ENCODE measurements at regions not wholly inside any gene's neighbourhood (a gene's known extent, or its start where the extent isn't known, plus 50 kb on each side); places are given as distances from the start of the nearest gene placed in this dataset.

DNA sequence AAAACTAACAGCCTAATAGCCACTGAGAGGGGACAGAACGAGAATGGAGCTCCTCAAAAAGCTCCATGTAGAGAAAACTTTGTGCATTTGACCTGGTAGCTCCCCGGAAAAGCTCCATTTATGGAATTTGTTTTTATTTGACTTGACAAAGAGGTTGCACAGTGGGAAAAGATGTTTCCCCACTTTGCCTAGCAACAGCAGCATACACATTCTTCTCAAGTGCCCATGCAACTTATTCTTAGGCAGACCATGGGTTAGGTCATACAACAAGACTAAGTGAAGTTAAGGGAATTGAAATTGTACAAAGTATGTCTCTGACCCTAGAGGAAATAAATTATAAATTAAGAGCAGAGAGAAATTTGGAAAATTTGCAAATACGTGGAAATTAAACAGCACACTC is 949.6 kb upstream of the PRKX start:
- FAIRE-seq (peak; percentile 46), DNase-seq (ENCODE audit: low read depth in 1 of 2, low spot score in 1 of 2) (peak in 1 of 2 experiments; percentile 18), ATAC-seq (no peak)
- ChIA-PET POLR2A (no interaction called here), CTCF (no interaction called here)
- Histone ChIP-seq H3K4me1 (no peaks in the 10 kb centered on the region), H3K4me3 (no peak overlapping the region), H3K4me2 (no peak overlapping the region), H3K27ac (no peak overlapping the region), H3K9me3 (peaks cover 9% of the 10 kb centered on the region; the same call in 2 of the 3 replicates)
- TF ChIP-seq HOXA7 (CRISPR knock-in tag; IDR thresholded peaks at IDR 0.05): no peak
- 41% methylated on average over 3 of the region's 3 CpGs for WGBS (ENCODE audit: missing lambda C conversion rate)

DNA sequence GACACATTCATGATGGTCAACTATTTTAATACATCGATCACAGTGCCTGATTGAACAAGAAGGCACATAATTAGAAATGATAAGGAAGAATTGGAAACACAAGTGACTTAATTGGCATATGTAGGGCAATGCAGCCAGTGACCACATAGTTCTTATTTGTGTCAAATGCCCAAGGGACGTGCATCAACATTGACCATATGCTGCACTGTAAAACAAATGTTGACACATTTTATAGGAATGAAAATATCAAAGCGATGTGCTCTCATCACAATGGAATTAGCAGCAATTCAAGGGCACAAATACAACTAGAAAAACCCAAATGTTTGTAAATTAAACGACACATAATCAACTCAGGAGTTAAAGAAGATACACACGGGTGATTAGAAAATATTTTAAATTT is 948.3 kb upstream of the PRKX start:
- H3K27ac ChIP-seq: no peak overlapping the region
- CTCF ChIA-PET: no interaction called here
- 41% methylated on average over 5 of the region's 5 CpGs for WGBS (ENCODE audit: missing lambda C conversion rate)
- POLR2A ChIA-PET: no interaction called here
- ATAC-seq (no peak), DNase-seq (ENCODE audit: low read depth in 1 of 2, low spot score in 1 of 2) (no peak), FAIRE-seq (no peak)
- no peaks in the 10 kb centered on the region for H3K4me1 ChIP-seq
- H3K4me2 ChIP-seq: no peak overlapping the region
- no peak overlapping the region for H3K4me3 ChIP-seq
- 0 out of 3 replicates have a peak, but pooled peaks cover 3% of the 10 kb centered on the region for H3K9me3 ChIP-seq
- TF ChIP-seq FOSL2 (IDR thresholded peaks at IDR 0.05): no peak
- no peak for TF ChIP-seq FOSL2 (CRISPR knock-in tag; IDR thresholded peaks at IDR 0.05)
- no peak for TF ChIP-seq HOXA7 (CRISPR knock-in tag; IDR thresholded peaks at IDR 0.05)
- no peak for TF ChIP-seq EHF (CRISPR knock-in tag; IDR thresholded peaks at IDR 0.05)
- no peak for TF ChIP-seq HOXB13 (CRISPR knock-in tag; IDR thresholded peaks at IDR 0.05; ENCODE audit: low read depth)
- no peak for TF ChIP-seq FOSB (CRISPR knock-in tag; IDR thresholded peaks at IDR 0.05)
- no peak for TF ChIP-seq TP53 (CRISPR knock-in tag; IDR thresholded peaks at IDR 0.05)
- no peak for TF ChIP-seq MAZ (IDR thresholded peaks at IDR 0.05; ENCODE audit: borderline replicate concordance, low read depth, low read length)
- no peak for TF ChIP-seq CBX2 (IDR thresholded peaks at IDR 0.05; ENCODE audit: borderline replicate concordance, low read depth)
- no peak for TF ChIP-seq HMGXB4 (CRISPR knock-in tag; IDR thresholded peaks at IDR 0.05; ENCODE audit: borderline replicate concordance)
- TF ChIP-seq USF2 (IDR thresholded peaks at IDR 0.05): no peak
- TF ChIP-seq POLR2AphosphoS2 (conservative IDR thresholded peaks at IDR 0.05; ENCODE audit: low read length): no peak

GRCh38 chrX:4656419-4656818 is 943.0 kb upstream of the PRKX start:
- Histone ChIP-seq H3K4me1 (no peaks in the 10 kb centered on the region), H3K4me2 (no peak overlapping the region), H3K4me3 (no peak overlapping the region), H3K9me3 (no peaks in the 10 kb centered on the region), H3K27ac (no peak overlapping the region)
- CTCF ChIA-PET: no interaction called here
- WGBS (ENCODE audit: missing lambda C conversion rate): 43% methylated on average over 6 of the region's 6 CpGs
- TF ChIP-seq ZNF302 (CRISPR knock-in tag; IDR thresholded peaks at IDR 0.05) (no peak), HDAC2 (IDR thresholded peaks at IDR 0.05) (no peak), RFX5 (IDR thresholded peaks at IDR 0.05) (no peak), MAX (IDR thresholded peaks at IDR 0.05) (no peak), BHLHE40 (IDR thresholded peaks at IDR 0.05; ENCODE audit: low read depth, low read length) (no peak), RCOR1 (IDR thresholded peaks at IDR 0.05; ENCODE audit: low read depth, low read length) (no peak), TP53 (CRISPR knock-in tag; IDR thresholded peaks at IDR 0.05) (no peak), KDM5A (IDR thresholded peaks at IDR 0.05) (no peak), EHF (CRISPR knock-in tag; IDR thresholded peaks at IDR 0.05) (no peak), PHF8 (IDR thresholded peaks at IDR 0.05; ENCODE audit: borderline replicate concordance, low read depth) (no peak), NFE2L2 (conservative IDR thresholded peaks at IDR 0.05; ENCODE audit: low read length) (no peak), NR3C1 (IDR thresholded peaks at IDR 0.05) (no peak), HOXA7 (CRISPR knock-in tag; IDR thresholded peaks at IDR 0.05) (no peak), MYC (IDR thresholded peaks at IDR 0.05; ENCODE audit: borderline replicate concordance, low read length) (no peak), MAFK (IDR thresholded peaks at IDR 0.05; ENCODE audit: partially characterized antibody) (no peak), NPAS2 (CRISPR knock-in tag; IDR thresholded peaks at IDR 0.05; ENCODE audit: borderline replicate concordance) (no peak)
- TF ChIP-seq, protein P1, sequence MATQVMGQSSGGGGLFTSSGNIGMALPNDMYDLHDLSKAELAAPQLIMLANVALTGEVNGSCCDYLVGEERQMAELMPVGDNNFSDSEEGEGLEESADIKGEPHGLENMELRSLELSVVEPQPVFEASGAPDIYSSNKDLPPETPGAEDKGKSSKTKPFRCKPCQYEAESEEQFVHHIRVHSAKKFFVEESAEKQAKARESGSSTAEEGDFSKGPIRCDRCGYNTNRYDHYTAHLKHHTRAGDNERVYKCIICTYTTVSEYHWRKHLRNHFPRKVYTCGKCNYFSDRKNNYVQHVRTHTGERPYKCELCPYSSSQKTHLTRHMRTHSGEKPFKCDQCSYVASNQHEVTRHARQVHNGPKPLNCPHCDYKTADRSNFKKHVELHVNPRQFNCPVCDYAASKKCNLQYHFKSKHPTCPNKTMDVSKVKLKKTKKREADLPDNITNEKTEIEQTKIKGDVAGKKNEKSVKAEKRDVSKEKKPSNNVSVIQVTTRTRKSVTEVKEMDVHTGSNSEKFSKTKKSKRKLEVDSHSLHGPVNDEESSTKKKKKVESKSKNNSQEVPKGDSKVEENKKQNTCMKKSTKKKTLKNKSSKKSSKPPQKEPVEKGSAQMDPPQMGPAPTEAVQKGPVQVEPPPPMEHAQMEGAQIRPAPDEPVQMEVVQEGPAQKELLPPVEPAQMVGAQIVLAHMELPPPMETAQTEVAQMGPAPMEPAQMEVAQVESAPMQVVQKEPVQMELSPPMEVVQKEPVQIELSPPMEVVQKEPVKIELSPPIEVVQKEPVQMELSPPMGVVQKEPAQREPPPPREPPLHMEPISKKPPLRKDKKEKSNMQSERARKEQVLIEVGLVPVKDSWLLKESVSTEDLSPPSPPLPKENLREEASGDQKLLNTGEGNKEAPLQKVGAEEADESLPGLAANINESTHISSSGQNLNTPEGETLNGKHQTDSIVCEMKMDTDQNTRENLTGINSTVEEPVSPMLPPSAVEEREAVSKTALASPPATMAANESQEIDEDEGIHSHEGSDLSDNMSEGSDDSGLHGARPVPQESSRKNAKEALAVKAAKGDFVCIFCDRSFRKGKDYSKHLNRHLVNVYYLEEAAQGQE (IDR thresholded peaks at IDR 0.05): no peak
- TF ChIP-seq, protein P2, sequence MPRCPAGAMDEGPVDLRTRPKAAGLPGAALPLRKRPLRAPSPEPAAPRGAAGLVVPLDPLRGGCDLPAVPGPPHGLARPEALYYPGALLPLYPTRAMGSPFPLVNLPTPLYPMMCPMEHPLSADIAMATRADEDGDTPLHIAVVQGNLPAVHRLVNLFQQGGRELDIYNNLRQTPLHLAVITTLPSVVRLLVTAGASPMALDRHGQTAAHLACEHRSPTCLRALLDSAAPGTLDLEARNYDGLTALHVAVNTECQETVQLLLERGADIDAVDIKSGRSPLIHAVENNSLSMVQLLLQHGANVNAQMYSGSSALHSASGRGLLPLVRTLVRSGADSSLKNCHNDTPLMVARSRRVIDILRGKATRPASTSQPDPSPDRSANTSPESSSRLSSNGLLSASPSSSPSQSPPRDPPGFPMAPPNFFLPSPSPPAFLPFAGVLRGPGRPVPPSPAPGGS (IDR thresholded peaks at IDR 0.05): no peak
- FAIRE-seq (peak; percentile 61), DNase-seq (ENCODE audit: low read depth in 1 of 2, low spot score in 1 of 2) (no peak), ATAC-seq (no peak)
- POLR2A ChIA-PET: no interaction called here

All from A549 (cell line).